ENCODE measurements at regions not wholly inside any gene's neighbourhood (a gene's known extent, or its start where the extent isn't known, plus 50 kb on each side); places are given as distances from the start of the nearest gene placed in this dataset.

DNA sequence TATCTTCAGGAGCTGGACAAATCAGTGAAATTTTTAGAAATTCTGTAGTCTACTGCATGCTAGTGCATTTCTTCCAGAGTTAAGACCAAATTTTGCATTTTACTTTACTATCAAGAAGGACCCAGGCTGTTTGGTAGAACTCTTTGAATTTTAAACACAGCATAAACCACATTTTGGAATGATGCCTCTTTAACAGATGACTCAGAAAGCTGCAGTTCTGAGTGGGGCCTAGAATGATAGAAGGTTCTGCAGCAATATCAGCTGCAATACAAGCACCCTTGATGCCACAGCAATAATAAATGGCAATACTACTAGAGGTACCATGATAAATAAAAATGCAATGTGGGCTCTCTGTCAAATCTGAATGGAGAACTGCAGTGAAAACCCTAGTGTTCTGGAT lies 198.7 kb downstream of the TMA16 start:
- TF ChIP-seq, protein P1, sequence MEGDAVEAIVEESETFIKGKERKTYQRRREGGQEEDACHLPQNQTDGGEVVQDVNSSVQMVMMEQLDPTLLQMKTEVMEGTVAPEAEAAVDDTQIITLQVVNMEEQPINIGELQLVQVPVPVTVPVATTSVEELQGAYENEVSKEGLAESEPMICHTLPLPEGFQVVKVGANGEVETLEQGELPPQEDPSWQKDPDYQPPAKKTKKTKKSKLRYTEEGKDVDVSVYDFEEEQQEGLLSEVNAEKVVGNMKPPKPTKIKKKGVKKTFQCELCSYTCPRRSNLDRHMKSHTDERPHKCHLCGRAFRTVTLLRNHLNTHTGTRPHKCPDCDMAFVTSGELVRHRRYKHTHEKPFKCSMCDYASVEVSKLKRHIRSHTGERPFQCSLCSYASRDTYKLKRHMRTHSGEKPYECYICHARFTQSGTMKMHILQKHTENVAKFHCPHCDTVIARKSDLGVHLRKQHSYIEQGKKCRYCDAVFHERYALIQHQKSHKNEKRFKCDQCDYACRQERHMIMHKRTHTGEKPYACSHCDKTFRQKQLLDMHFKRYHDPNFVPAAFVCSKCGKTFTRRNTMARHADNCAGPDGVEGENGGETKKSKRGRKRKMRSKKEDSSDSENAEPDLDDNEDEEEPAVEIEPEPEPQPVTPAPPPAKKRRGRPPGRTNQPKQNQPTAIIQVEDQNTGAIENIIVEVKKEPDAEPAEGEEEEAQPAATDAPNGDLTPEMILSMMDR (IDR thresholded peaks at IDR 0.05; ENCODE audit: low read depth, low read length, missing input control) = no peak
- TF ChIP-seq, protein P2, sequence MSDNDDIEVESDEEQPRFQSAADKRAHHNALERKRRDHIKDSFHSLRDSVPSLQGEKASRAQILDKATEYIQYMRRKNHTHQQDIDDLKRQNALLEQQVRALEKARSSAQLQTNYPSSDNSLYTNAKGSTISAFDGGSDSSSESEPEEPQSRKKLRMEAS (IDR thresholded peaks at IDR 0.05) = no peak
- TF ChIP-seq YY1 (IDR thresholded peaks at IDR 0.05) (no peak), SP1 (IDR thresholded peaks at IDR 0.05) (no peak), JUND (IDR thresholded peaks at IDR 0.05) (no peak), RAD21 (IDR thresholded peaks at IDR 0.05) (no peak)
- TF ChIP-seq, protein P3, sequence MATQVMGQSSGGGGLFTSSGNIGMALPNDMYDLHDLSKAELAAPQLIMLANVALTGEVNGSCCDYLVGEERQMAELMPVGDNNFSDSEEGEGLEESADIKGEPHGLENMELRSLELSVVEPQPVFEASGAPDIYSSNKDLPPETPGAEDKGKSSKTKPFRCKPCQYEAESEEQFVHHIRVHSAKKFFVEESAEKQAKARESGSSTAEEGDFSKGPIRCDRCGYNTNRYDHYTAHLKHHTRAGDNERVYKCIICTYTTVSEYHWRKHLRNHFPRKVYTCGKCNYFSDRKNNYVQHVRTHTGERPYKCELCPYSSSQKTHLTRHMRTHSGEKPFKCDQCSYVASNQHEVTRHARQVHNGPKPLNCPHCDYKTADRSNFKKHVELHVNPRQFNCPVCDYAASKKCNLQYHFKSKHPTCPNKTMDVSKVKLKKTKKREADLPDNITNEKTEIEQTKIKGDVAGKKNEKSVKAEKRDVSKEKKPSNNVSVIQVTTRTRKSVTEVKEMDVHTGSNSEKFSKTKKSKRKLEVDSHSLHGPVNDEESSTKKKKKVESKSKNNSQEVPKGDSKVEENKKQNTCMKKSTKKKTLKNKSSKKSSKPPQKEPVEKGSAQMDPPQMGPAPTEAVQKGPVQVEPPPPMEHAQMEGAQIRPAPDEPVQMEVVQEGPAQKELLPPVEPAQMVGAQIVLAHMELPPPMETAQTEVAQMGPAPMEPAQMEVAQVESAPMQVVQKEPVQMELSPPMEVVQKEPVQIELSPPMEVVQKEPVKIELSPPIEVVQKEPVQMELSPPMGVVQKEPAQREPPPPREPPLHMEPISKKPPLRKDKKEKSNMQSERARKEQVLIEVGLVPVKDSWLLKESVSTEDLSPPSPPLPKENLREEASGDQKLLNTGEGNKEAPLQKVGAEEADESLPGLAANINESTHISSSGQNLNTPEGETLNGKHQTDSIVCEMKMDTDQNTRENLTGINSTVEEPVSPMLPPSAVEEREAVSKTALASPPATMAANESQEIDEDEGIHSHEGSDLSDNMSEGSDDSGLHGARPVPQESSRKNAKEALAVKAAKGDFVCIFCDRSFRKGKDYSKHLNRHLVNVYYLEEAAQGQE (IDR thresholded peaks at IDR 0.05) = no peak
- TF ChIP-seq, protein P4, sequence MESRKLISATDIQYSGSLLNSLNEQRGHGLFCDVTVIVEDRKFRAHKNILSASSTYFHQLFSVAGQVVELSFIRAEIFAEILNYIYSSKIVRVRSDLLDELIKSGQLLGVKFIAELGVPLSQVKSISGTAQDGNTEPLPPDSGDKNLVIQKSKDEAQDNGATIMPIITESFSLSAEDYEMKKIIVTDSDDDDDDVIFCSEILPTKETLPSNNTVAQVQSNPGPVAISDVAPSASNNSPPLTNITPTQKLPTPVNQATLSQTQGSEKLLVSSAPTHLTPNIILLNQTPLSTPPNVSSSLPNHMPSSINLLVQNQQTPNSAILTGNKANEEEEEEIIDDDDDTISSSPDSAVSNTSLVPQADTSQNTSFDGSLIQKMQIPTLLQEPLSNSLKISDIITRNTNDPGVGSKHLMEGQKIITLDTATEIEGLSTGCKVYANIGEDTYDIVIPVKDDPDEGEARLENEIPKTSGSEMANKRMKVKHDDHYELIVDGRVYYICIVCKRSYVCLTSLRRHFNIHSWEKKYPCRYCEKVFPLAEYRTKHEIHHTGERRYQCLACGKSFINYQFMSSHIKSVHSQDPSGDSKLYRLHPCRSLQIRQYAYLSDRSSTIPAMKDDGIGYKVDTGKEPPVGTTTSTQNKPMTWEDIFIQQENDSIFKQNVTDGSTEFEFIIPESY (IDR thresholded peaks at IDR 0.05) = no peak

All from liver (tissue), 3 donors.